IMR-90 (cell line): ENCODE measurements at regions not wholly inside any gene's neighbourhood (a gene's known extent, or its start where the extent isn't known, plus 50 kb on each side); places are given as distances from the start of the nearest gene placed in this dataset.

Experiments
- ATAC-seq: fragments of 200-7000 bp; cut with Tn5 transposase; 2 replicates; pipeline ENCODE4 v1.9.1; 2020; ENCODE audit warnings: low read depth, mild to moderate bottlenecking, moderate library complexity
- BruUV-seq: library from RNA; stranded (reverse); fragments of 400-500 nt; replicated peaks from 2 replicates; lab custom pipeline; 2021; lab: Mats Ljungman, UMichigan
- CTCF ChIA-PET: fragments of 300-600 bp; formaldehyde crosslinking; extraction: SDS; loops from one replicate; lab custom pipeline; 2021; ENCODE audit warnings: antibody characterized with exemption; lab: Yijun Ruan, JAX
- POLR2A ChIA-PET: fragments of 300-600 bp; sonication (Branson Sonifier 250); formaldehyde crosslinking; loops from one replicate; lab custom pipeline; 2022; ENCODE audit warnings: antibody characterized with exemption; ENCODE audit not compliant: unreplicated experiment; lab: Charles Lee
- DNase-seq: peaks from one replicate; pipeline ENCODE4 v3.0.0; 2013
- H2AFZ ChIP-seq: replicated peaks from 2 replicates; pipeline ENCODE3; 2013; ENCODE audit warnings: low read length, mild to moderate bottlenecking; ENCODE audit not compliant: poor library complexity
- H2AK5ac ChIP-seq: 2 replicates; pipeline ENCODE4 v1.6.1; 2013; ENCODE audit warnings: low read depth, low read length, inconsistent platforms
- H2AK9ac ChIP-seq: replicated peaks from 2 replicates; pipeline ENCODE3; 2013; ENCODE audit warnings: mild to moderate bottlenecking, low read depth, low read length, moderate library complexity; ENCODE audit not compliant: poor library complexity
- H2BK120ac ChIP-seq: 2 replicates; pipeline ENCODE4 v1.6.1; 2013; ENCODE audit warnings: low read depth, low read length, inconsistent platforms
- H2BK15ac ChIP-seq: 3 replicates; pipeline ENCODE4 v1.6.1; 2013; ENCODE audit warnings: low read depth, low read length, inconsistent platforms
- H2BK20ac ChIP-seq: 2 replicates; pipeline ENCODE4 v1.6.1; 2013; ENCODE audit warnings: low read depth, mild to moderate bottlenecking, inconsistent platforms, low read length, moderate library complexity
- H2BK5ac ChIP-seq: 2 replicates; pipeline ENCODE4 v1.6.1; 2013; ENCODE audit warnings: mild to moderate bottlenecking, low read depth, low read length, inconsistent platforms; ENCODE audit not compliant: poor library complexity, severe bottlenecking
- H3K14ac ChIP-seq: replicated peaks from 2 replicates; pipeline ENCODE4 v1.6.1; 2013; ENCODE audit warnings: low read depth, low read length, inconsistent platforms
- H3K18ac ChIP-seq: 2 replicates; pipeline ENCODE4 v1.6.1; 2013; ENCODE audit warnings: low read depth, low read length, control low read depth
- H3K23ac ChIP-seq: 2 replicates; pipeline ENCODE4 v1.6.1; 2013; ENCODE audit warnings: low read depth, low read length, inconsistent platforms
- H3K27ac ChIP-seq: 2 replicates; pipeline ENCODE4 v1.5.1; 2013; ENCODE audit warnings: mild to moderate bottlenecking, control low read depth, low read length; ENCODE audit not compliant: insufficient read depth
- H3K27me3 ChIP-seq: 2 replicates; pipeline ENCODE4 v1.6.1; 2013; ENCODE audit warnings: low read length; ENCODE audit not compliant: control insufficient read depth, insufficient read depth
- H3K36me3 ChIP-seq: 2 replicates; pipeline ENCODE4 v1.6.1; 2013; ENCODE audit warnings: low read length, mixed read lengths; ENCODE audit not compliant: control insufficient read depth, insufficient read depth
- H3K4ac ChIP-seq: 2 replicates; pipeline ENCODE4 v1.6.1; 2013; ENCODE audit warnings: low read depth, low read length, inconsistent platforms
- H3K4me1 ChIP-seq: 2 replicates; pipeline ENCODE4 v1.6.1; 2013; ENCODE audit warnings: low read length, mixed read lengths; ENCODE audit not compliant: control insufficient read depth, insufficient read depth
- H3K4me2 ChIP-seq: 2 replicates; pipeline ENCODE4 v1.6.1; 2013; ENCODE audit warnings: low read depth, mild to moderate bottlenecking, control low read depth, low read length, moderate library complexity
- H3K4me3 ChIP-seq: 2 replicates; pipeline ENCODE4 v1.5.1; 2013; ENCODE audit warnings: low read depth, mild to moderate bottlenecking, control low read depth, low read length, moderate library complexity; ENCODE audit not compliant: insufficient read depth
- H3K56ac ChIP-seq: 2 replicates; pipeline ENCODE4 v1.6.1; 2013; ENCODE audit warnings: low read length, inconsistent platforms; ENCODE audit not compliant: insufficient read depth; ENCODE audit errors: extremely low read depth
- H3K79me1 ChIP-seq, 2 experiments: 2 replicates each; pipeline ENCODE4 v1.6.1; 2013; ENCODE audit warnings: low read length in 2 of 2, inconsistent platforms in 1 of 2, low read depth in 1 of 2
- H3K9ac ChIP-seq: 2 replicates; pipeline ENCODE4 v1.6.1; 2013; ENCODE audit warnings: low read depth, low read length, control low read depth
- H3K9me1 ChIP-seq: 2 replicates; pipeline ENCODE4 v1.6.1; 2013; ENCODE audit warnings: low read length, inconsistent platforms; ENCODE audit not compliant: insufficient read depth
- H3K9me3 ChIP-seq: 2 replicates; pipeline ENCODE4 v1.6.1; 2013; ENCODE audit warnings: low read length; ENCODE audit not compliant: control insufficient read depth, insufficient read depth
- H4K20me1 ChIP-seq: 2 replicates; pipeline ENCODE4 v1.6.1; 2013; ENCODE audit warnings: low read length, inconsistent platforms; ENCODE audit not compliant: insufficient read depth
- H4K5ac ChIP-seq: 2 replicates; pipeline ENCODE4 v1.6.1; 2013; ENCODE audit warnings: mild to moderate bottlenecking, low read depth, low read length, control low read depth
- H4K8ac ChIP-seq, 2 experiments: 2 replicates each; pipeline ENCODE4 v1.6.1; 2013; ENCODE audit warnings: low read depth in 2 of 2, low read length in 2 of 2, control low read depth in 1 of 2, inconsistent platforms in 1 of 2
- H4K91ac ChIP-seq: 2 replicates; pipeline ENCODE4 v1.6.1; 2013; ENCODE audit warnings: low read depth, low read length, inconsistent platforms; ENCODE audit not compliant: insufficient read depth
- USF2 ChIP-seq: fragments of 150-350 bp; IDR thresholded peaks from 2 replicates; pipeline ENCODE4 v1.6.1; 2017; ENCODE audit warnings: mild to moderate bottlenecking, antibody characterized with exemption, low read length, low read depth
- WGBS, 2 experiments: methylation state at CpG; one replicate each; pipeline versions ENCODE4 v1.1.5 to v1.1.7; 2013; ENCODE audit warnings: missing lambda C conversion rate in 2 of 2; ENCODE audit not compliant: insufficient read length in 1 of 2; ENCODE audit errors: extremely low coverage in 2 of 2; 5-methylcytosine and 5-hydroxymethylcytosine counted together
- dilution Hi-C: fragments of 300-500 bp; cut with HindIII; formaldehyde crosslinking; loops from one replicate; pipeline ENCODE4 v1.14.3; 2018; ENCODE audit warnings: low sequenced_read_pairs; ENCODE audit not compliant: unreplicated experiment
- in situ Hi-C: fragments of 300-500 bp; cut with MboI; formaldehyde crosslinking; loops from 3 replicates; pipeline ENCODE4 v1.14.3; 2019; ENCODE audit warnings: low sequenced_read_pairs, inconsistent platforms, mixed read lengths
- intact Hi-C: fragments of 100-400 bp; cut with micrococcal nuclease; formaldehyde crosslinking; loops from 2 replicates; pipeline ENCODE4 v1.10.0; 2022
- TF ChIP-seq, protein P1 (sequence below): conservative IDR thresholded peaks from 2 replicates; pipeline ENCODE4 v1.5.1; 2012; ENCODE audit warnings: mild to moderate bottlenecking, low read depth, low read length, improper control_type of control experiment
- TF ChIP-seq, protein P2 (sequence below): fragments of 150-350 bp; IDR thresholded peaks from 2 replicates; pipeline ENCODE4 v1.6.1; 2016; ENCODE audit warnings: low read depth, mild to moderate bottlenecking, low read length, moderate library complexity, borderline replicate concordance

- H4K91ac ChIP-seq = no peak overlapping the region
- no peak overlapping the region for H2BK15ac ChIP-seq
- no CpG with 5 or more reads among the region's 2 CpGs for WGBS, 2 experiments
- H2AK9ac ChIP-seq = no peak overlapping the region
- POLR2A ChIA-PET = no interaction called here
- H3K27me3 ChIP-seq = no peaks in the 10 kb centered on the region
- H3K14ac ChIP-seq = no peak overlapping the region
- H3K4ac ChIP-seq = no peak overlapping the region
- no peak for ATAC-seq
- CTCF ChIA-PET = interaction anchor here (0.6 kb wide), 1 partner anchor 172 kb away, joined by 6 read pairs; no protein-coding TSS in a partner anchor
- BruUV-seq = no TSS peak
- intact Hi-C loops = no loop called here
- H3K79me1 ChIP-seq = no peaks in the 10 kb centered on the region
- no peak overlapping the region for H4K5ac ChIP-seq
- TF ChIP-seq, protein P1, sequence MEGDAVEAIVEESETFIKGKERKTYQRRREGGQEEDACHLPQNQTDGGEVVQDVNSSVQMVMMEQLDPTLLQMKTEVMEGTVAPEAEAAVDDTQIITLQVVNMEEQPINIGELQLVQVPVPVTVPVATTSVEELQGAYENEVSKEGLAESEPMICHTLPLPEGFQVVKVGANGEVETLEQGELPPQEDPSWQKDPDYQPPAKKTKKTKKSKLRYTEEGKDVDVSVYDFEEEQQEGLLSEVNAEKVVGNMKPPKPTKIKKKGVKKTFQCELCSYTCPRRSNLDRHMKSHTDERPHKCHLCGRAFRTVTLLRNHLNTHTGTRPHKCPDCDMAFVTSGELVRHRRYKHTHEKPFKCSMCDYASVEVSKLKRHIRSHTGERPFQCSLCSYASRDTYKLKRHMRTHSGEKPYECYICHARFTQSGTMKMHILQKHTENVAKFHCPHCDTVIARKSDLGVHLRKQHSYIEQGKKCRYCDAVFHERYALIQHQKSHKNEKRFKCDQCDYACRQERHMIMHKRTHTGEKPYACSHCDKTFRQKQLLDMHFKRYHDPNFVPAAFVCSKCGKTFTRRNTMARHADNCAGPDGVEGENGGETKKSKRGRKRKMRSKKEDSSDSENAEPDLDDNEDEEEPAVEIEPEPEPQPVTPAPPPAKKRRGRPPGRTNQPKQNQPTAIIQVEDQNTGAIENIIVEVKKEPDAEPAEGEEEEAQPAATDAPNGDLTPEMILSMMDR = no peak
- TF ChIP-seq, protein P2, sequence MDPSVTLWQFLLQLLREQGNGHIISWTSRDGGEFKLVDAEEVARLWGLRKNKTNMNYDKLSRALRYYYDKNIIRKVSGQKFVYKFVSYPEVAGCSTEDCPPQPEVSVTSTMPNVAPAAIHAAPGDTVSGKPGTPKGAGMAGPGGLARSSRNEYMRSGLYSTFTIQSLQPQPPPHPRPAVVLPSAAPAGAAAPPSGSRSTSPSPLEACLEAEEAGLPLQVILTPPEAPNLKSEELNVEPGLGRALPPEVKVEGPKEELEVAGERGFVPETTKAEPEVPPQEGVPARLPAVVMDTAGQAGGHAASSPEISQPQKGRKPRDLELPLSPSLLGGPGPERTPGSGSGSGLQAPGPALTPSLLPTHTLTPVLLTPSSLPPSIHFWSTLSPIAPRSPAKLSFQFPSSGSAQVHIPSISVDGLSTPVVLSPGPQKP = no peak
- no peak for TF ChIP-seq USF2
- in situ Hi-C loops = no loop called here
- H3K18ac ChIP-seq = no peak overlapping the region
- no peak overlapping the region for H3K56ac ChIP-seq
- H3K4me2 ChIP-seq = no peak overlapping the region
- H2AK5ac ChIP-seq = no peak overlapping the region
- no peak overlapping the region for H3K9ac ChIP-seq
- DNase-seq = no peak
- no peak overlapping the region for H2BK20ac ChIP-seq
- H3K36me3 ChIP-seq = no peaks in the 10 kb centered on the region
- H2BK5ac ChIP-seq = no peak overlapping the region
- no peak overlapping the region for H3K4me3 ChIP-seq
- H3K9me3 ChIP-seq = no peaks in the 10 kb centered on the region
- no peak overlapping the region for H2BK120ac ChIP-seq
- no peaks in the 10 kb centered on the region for H3K9me1 ChIP-seq
- no peaks in the 10 kb centered on the region for H4K20me1 ChIP-seq
- H3K23ac ChIP-seq = no peak overlapping the region
- no peak overlapping the region for H4K8ac ChIP-seq
- no peaks in the 10 kb centered on the region for H3K4me1 ChIP-seq
- no peak overlapping the region for H2AFZ ChIP-seq
- dilution Hi-C loops = no loop called here
- H3K27ac ChIP-seq = no peak overlapping the region
These were observed 1088.7 kb upstream of the ARRDC3 start for GRCh38 chr5:92471861-92472260.
